WERI-Rb-1 (cell line): ENCODE measurements at regions not wholly inside any gene's neighbourhood (a gene's known extent, or its start where the extent isn't known, plus 50 kb on each side); places are given as distances from the start of the nearest gene placed in this dataset.

Experiments
- DNase-seq: peaks from one replicate; pipeline ENCODE4 v3.0.0-alpha.2; 2020
- H3K27ac ChIP-seq: fragments of 250-450 bp; sonication (Bioruptor Pico); 2 replicates; pipeline ENCODE4 v1.5.1; 2020; ENCODE audit warnings: mild to moderate bottlenecking, moderate library complexity
- H3K27me3 ChIP-seq: fragments of 250-450 bp; sonication (Bioruptor Pico); 2 replicates; pipeline ENCODE4 v1.5.1; 2021; ENCODE audit warnings: mild to moderate bottlenecking, low read depth, moderate library complexity; ENCODE audit not compliant: insufficient read depth, severe bottlenecking
- H3K36me3 ChIP-seq: fragments of 250-450 bp; sonication (Bioruptor Pico); 2 replicates; pipeline ENCODE4 v1.5.1; 2020; ENCODE audit warnings: mild to moderate bottlenecking, moderate library complexity
- H3K4me3 ChIP-seq: 2 replicates; pipeline ENCODE4 v1.5.1; 2011; ENCODE audit warnings: low read depth, mild to moderate bottlenecking, control low read depth, low read length
- H3K9me3 ChIP-seq: fragments of 250-450 bp; sonication (Bioruptor Pico); 2 replicates; pipeline ENCODE4 v1.5.1; 2021; ENCODE audit warnings: mild to moderate bottlenecking, moderate library complexity; ENCODE audit not compliant: severe bottlenecking
- CTCF ChIP-seq: IDR thresholded peaks from 2 replicates; pipeline ENCODE4 v1.5.1; 2011; ENCODE audit warnings: low read depth, mild to moderate bottlenecking, control low read depth, inconsistent platforms, low read length

DNA sequence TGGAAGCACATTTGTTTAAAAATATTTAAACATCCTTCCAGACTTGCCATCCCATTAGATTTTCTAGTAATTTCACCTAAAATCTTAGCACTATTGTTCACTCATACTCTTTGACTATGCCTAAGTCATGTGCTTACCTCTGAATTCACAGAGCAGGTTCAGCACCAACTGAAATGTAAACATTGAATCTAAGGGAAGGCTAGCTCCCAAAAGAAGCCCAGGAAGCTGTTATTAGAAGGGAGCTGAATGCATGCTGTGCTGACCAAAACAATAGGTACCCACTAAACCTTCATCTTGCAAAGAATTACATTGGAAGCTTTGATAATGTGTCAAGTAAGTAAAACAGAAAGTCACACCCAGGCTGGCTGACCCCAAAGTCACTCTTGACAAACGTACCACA lies 571.3 kb downstream of the GABRG2 start:
- H3K36me3 ChIP-seq: no peaks in the 10 kb centered on the region
- H3K27me3 ChIP-seq: peaks cover 24% of the 10 kb centered on the region
- TF ChIP-seq CTCF: no peak
- peaks cover 1% of the 10 kb centered on the region for H3K9me3 ChIP-seq
- no peak for DNase-seq
- no peak overlapping the region for H3K4me3 ChIP-seq
- H3K27ac ChIP-seq: no peak overlapping the region

DNA sequence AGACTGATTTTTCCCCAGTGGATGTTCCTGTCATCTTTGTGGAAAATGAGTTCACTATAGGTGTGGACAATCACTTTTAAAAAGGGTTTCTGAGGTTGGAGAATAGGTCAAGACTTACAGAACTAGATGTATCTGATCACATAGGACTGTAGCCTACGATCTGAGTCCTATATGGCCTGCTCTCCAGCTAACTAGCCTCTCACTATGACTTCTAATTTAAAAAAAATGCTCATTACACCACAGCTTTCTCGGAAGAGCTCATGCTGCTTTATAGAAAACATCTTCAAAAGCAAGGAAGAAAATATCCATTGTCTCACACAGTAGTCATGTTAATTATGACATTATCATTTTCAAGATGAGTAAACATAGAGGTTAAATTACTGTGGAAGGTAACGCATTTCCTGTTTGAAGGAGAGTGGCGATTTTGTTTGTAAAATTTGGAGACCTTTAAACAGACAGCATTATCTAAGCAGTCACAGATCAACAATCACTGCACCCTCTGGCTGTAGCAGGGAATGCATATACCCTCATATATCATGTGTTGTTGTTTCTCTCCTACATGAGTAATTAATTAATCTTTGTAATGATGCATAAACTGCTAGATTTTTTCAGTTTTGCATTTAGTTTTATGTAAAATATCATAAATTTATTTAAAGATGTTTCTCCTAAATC lies 573.7 kb downstream of the GABRG2 start:
- TF ChIP-seq CTCF: no peak
- no peaks in the 10 kb centered on the region for H3K9me3 ChIP-seq
- no peaks in the 10 kb centered on the region for H3K36me3 ChIP-seq
- no peak overlapping the region for H3K27ac ChIP-seq
- peaks cover 32% of the 10 kb centered on the region for H3K27me3 ChIP-seq
- H3K4me3 ChIP-seq: no peak overlapping the region
- DNase-seq: no peak

DNA sequence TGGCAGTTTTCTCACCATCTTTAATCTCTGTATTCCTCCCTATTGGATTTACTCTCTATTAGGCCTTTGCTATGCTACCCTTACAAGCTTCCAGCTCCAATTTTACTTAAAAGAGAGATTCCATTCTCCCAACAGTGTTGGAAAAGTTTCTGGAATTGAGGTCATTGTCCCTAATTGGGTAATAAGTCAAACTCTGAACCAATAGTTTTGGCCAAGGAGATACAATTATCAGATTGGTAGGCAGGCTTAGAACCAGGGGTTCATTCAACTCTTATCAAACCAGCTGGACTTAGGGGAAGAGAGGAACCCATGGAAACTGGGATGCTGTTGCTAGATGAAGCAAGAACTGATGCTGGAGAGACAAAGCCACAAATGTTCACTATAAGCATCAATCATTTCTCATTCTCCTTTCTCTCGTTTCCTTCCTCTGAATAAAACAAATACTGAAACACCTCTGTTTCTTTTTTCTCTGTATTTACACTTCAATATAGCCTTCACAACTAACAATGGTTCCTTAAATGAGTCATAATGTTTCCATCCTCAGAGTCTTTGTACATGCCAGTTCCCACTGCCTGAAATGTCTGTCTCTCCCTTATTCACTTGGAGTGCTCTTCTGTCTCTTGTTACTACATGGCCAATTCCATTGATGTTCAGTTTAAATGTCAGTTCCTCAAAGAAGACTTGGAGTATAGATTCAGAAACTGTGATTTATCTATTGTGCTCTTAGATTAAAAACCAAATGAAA lies 587.3 kb downstream of the GABRG2 start:
- H3K4me3 ChIP-seq: no peak overlapping the region
- H3K27me3 ChIP-seq: peaks cover 24% of the 10 kb centered on the region
- H3K9me3 ChIP-seq: peaks cover 2% of the 10 kb centered on the region
- DNase-seq: no peak
- no peak overlapping the region for H3K27ac ChIP-seq
- H3K36me3 ChIP-seq: no peaks in the 10 kb centered on the region
- TF ChIP-seq CTCF: no peak

DNA sequence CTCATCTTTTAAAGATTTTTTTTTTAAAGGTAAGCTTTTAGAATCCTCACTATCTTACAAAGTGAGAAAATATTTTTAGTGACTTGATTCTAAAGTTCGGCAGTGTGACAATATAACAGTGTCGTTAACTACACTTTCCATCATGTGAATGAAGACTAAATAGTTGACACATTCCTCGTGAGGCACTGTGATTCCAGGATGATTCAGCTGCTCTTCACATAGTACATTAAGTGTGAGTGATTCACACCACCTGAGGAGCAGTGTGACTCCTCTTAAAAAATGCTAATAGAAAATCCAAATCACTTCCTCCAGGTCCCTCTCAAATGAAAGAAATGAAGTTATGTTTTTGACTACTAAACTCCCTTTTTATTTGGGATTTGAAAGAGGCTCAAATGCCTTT lies 589.5 kb downstream of the GABRG2 start:
- H3K9me3 ChIP-seq: no peaks in the 10 kb centered on the region
- no peak for DNase-seq
- H3K27me3 ChIP-seq: peaks cover 15% of the 10 kb centered on the region
- H3K4me3 ChIP-seq: no peak overlapping the region
- no peak for TF ChIP-seq CTCF
- no peak overlapping the region for H3K27ac ChIP-seq
- no peaks in the 10 kb centered on the region for H3K36me3 ChIP-seq

- peaks cover 37% of the 10 kb centered on the region for H3K27me3 ChIP-seq
- no peak overlapping the region for H3K27ac ChIP-seq
- no peaks in the 10 kb centered on the region for H3K36me3 ChIP-seq
- H3K4me3 ChIP-seq: no peak overlapping the region
- no peak for DNase-seq
- H3K9me3 ChIP-seq: no peaks in the 10 kb centered on the region
- TF ChIP-seq CTCF: no peak
These were observed 597.3 kb downstream of the GABRG2 start for GRCh38 chr5:162664846-162665245.

DNA sequence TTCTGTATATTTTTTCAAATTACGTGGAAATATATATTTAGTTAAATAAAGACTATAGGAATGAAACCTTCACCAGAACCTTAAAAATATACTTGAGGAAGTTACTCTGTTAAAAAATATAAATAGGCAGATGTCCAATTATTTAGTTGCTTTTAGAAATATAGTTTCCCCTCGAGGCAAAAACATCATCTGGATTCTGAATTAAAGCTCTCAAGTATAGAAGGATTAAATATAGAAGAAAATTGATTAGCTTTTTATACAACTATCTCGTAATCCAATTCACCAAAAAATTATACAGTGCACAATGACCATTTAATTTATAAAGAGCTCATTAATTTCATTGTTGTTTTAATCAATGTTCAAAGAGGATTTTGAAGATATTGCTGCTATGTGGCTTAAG lies 601.4 kb downstream of the GABRG2 start:
- no peak overlapping the region for H3K4me3 ChIP-seq
- peaks cover 51% of the 10 kb centered on the region for H3K27me3 ChIP-seq
- no peaks in the 10 kb centered on the region for H3K9me3 ChIP-seq
- no peak for DNase-seq
- TF ChIP-seq CTCF: no peak
- H3K27ac ChIP-seq: no peak overlapping the region
- no peaks in the 10 kb centered on the region for H3K36me3 ChIP-seq
